HCT116 (cell line): ENCODE measurements at regions not wholly inside any gene's neighbourhood (a gene's known extent, or its start where the extent isn't known, plus 50 kb on each side); places are given as distances from the start of the nearest gene placed in this dataset.

ENCODE experiments used
- ATAC-seq: fragments of 200-7000 bp; cut with Tn5 transposase; 2 replicates; pipeline ENCODE4 v1.9.1; 2020; ENCODE audit warnings: mild to moderate bottlenecking, moderate library complexity
- BruUV-seq: library from RNA; stranded (reverse); fragments of 400-500 nt; replicated peaks from 2 replicates; lab custom pipeline; 2021; lab: Mats Ljungman, UMichigan
- CTCF ChIA-PET: fragments of 300-600 bp; sonication (Branson Sonifier 250); formaldehyde crosslinking; loops from one replicate; lab custom pipeline; 2021; ENCODE audit warnings: antibody characterized with exemption; lab: Charles Lee
- POLR2A ChIA-PET: fragments of 300-600, 350-600 bp; sonication (Branson Sonifier 250); formaldehyde crosslinking; loops from one replicate; lab custom pipeline; 2021; ENCODE audit warnings: antibody characterized with exemption; lab: Charles Lee
- RAD21 ChIA-PET, 2 experiments: fragments of 300-600 bp; sonication (Branson Sonifier 250); formaldehyde crosslinking; loops; one replicate each; lab custom pipeline; 2023; ENCODE audit warnings: low total read pairs in 2 of 2; ENCODE audit not compliant: uncharacterized antibody in 2 of 2, unreplicated experiment in 2 of 2, low non-redundant PET in 1 of 2; lab: Charles Lee
- DNase-seq: peaks from one replicate; pipeline ENCODE4 v3.0.0-alpha.2; 2010; ENCODE audit warnings: low read depth, low spot score
- H2AFZ ChIP-seq: fragments of 200-600 bp; shearing (Covaris generic), sonication (generic); 2 replicates; pipeline ENCODE4 v1.6.1; 2017; ENCODE audit warnings: low read depth, mixed run types, mixed read lengths, antibody characterized with exemption, low read length; ENCODE audit not compliant: poor library complexity, severe bottlenecking
- H3K27ac ChIP-seq: 2 replicates; pipeline ENCODE4 v1.5.1; 2012; ENCODE audit warnings: low read depth, low read length
- H3K27me3 ChIP-seq: fragments of 200-600 bp; sonication (generic); 2 replicates; pipeline ENCODE4 v1.6.1; 2016; ENCODE audit warnings: mixed run types, low read length, mixed read lengths; ENCODE audit not compliant: insufficient read depth
- H3K36me3 ChIP-seq, 2 experiments: fragments of 200-500 bp in 1 of 2; fragments of 200-600 bp in 1 of 2; sonication (Bioruptor generic) in 1 of 2; sonication (generic) in 1 of 2; 2 replicates each; pipeline versions ENCODE4 v1.5.1 to v1.6.1; 2014 to 2016; ENCODE audit warnings: low read length in 2 of 2, inconsistent platforms in 1 of 2, mixed read lengths in 1 of 2, mixed run types in 1 of 2; ENCODE audit not compliant: insufficient read depth in 2 of 2, control insufficient read depth in 1 of 2
- H3K4me1 ChIP-seq, 2 experiments: fragments of 200-600 bp in 1 of 2; sonication (generic) in 1 of 2; 2 replicates each; pipeline versions ENCODE4 v1.5.1 to v1.6.1; 2012 to 2017; ENCODE audit warnings: low read length in 2 of 2, inconsistent platforms in 1 of 2, mild to moderate bottlenecking in 1 of 2, mixed read lengths in 1 of 2, mixed run types in 1 of 2, moderate library complexity in 1 of 2; ENCODE audit not compliant: insufficient read depth in 2 of 2, control insufficient read depth in 1 of 2
- H3K4me2 ChIP-seq: fragments of 200-600 bp; sonication (generic); 2 replicates; pipeline ENCODE4 v1.6.1; 2017; ENCODE audit warnings: mixed run types, low read length, mixed read lengths
- H3K4me3 ChIP-seq, 2 experiments: fragments of 200-600 bp in 1 of 2; sonication (generic) in 1 of 2; replicated peaks in 1 of 2; 2 replicates each; pipeline ENCODE4 v1.5.1; 2011 to 2016; ENCODE audit warnings: low read length in 2 of 2, control low read depth in 1 of 2, low read depth in 1 of 2, mild to moderate bottlenecking in 1 of 2, mixed read lengths in 1 of 2, mixed run types in 1 of 2
- H3K79me2 ChIP-seq: fragments of 200-600 bp; sonication (generic); 2 replicates; pipeline ENCODE4 v1.6.1; 2017; ENCODE audit warnings: mild to moderate bottlenecking, mixed run types, low read length, moderate library complexity, mixed read lengths; ENCODE audit not compliant: insufficient read depth
- H3K9ac ChIP-seq: fragments of 200-600 bp; sonication (generic); 2 replicates; pipeline ENCODE4 v1.6.1; 2016; ENCODE audit warnings: low read length, mixed read lengths
- H3K9me2 ChIP-seq: fragments of 200-600 bp; sonication (generic), shearing (Covaris generic); 2 replicates; pipeline ENCODE4 v1.6.1; 2017; ENCODE audit warnings: mixed run types, mild to moderate bottlenecking, moderate library complexity; ENCODE audit not compliant: insufficient read depth
- H3K9me3 ChIP-seq, 2 experiments: fragments of 200-500 bp in 1 of 2; fragments of 200-600 bp in 1 of 2; sonication (Bioruptor generic) in 1 of 2; sonication (generic) in 1 of 2; 2 replicates each; pipeline ENCODE4 v1.6.1; 2014 to 2017; ENCODE audit warnings: low read length in 2 of 2, mixed read lengths in 2 of 2, inconsistent platforms in 1 of 2, low read depth in 1 of 2, mild to moderate bottlenecking in 1 of 2, mixed run types in 1 of 2, moderate library complexity in 1 of 2; ENCODE audit not compliant: control insufficient read depth in 1 of 2, insufficient read depth in 1 of 2
- H4K20me1 ChIP-seq: fragments of 200-600 bp; sonication (generic), shearing (Covaris generic); 2 replicates; pipeline ENCODE4 v1.6.1; 2017; ENCODE audit warnings: mixed run types, mild to moderate bottlenecking, moderate library complexity; ENCODE audit not compliant: insufficient read depth
- ATF3 ChIP-seq: IDR thresholded peaks from 2 replicates; pipeline ENCODE4 v1.6.1; 2012
- EGR1 ChIP-seq: IDR thresholded peaks from 2 replicates; pipeline ENCODE4 v1.6.1; 2012; ENCODE audit warnings: low read depth
- FOSL1 ChIP-seq: IDR thresholded peaks from 2 replicates; pipeline ENCODE4 v1.6.1; 2012; ENCODE audit warnings: low read depth
- JUND ChIP-seq: IDR thresholded peaks from 2 replicates; pipeline ENCODE4 v1.6.1; 2012
- SIN3A ChIP-seq: IDR thresholded peaks from 2 replicates; pipeline ENCODE4 v1.6.1; 2012; ENCODE audit warnings: low read depth
- TCF7L2 ChIP-seq: IDR thresholded peaks from 2 replicates; pipeline ENCODE4 v1.7.0; 2011; ENCODE audit warnings: borderline replicate concordance, inconsistent platforms; ENCODE audit not compliant: insufficient read depth, insufficient read length; ENCODE audit errors: extremely low read depth
- YY1 ChIP-seq: IDR thresholded peaks from 2 replicates; pipeline ENCODE4 v1.6.1; 2011; ENCODE audit warnings: low read length, low read depth, moderate library complexity, mild to moderate bottlenecking; ENCODE audit not compliant: insufficient replicate concordance; ENCODE audit errors: extremely low read depth
- intact Hi-C: fragments of 100-400 bp; cut with micrococcal nuclease; formaldehyde crosslinking; loops from 2 replicates; pipeline ENCODE4 v1.10.0; 2022
- TF ChIP-seq, protein P1 (sequence below): IDR thresholded peaks from 2 replicates; pipeline ENCODE4 v1.6.1; 2012; ENCODE audit warnings: low read depth
- TF ChIP-seq, protein P2 (sequence below): IDR thresholded peaks from 2 replicates; pipeline ENCODE4 v1.6.1; 2012

- no TSS peak for BruUV-seq
- DNase-seq (no peak), ATAC-seq (no peak)
- intact Hi-C loops: no loop called here
- Histone ChIP-seq H3K9me2 (no peaks in the 10 kb centered on the region), H3K9ac (no peak overlapping the region), H3K4me2 (no peak overlapping the region), H2AFZ (no peak overlapping the region), H3K36me3 (no peaks in the 10 kb centered on the region), H3K27ac (no peak overlapping the region), H3K4me1 (no peaks in the 10 kb centered on the region), H4K20me1 (no peaks in the 10 kb centered on the region), H3K9me3 (no peaks in the 10 kb centered on the region), H3K79me2 (no peaks in the 10 kb centered on the region), H3K27me3 (no peaks in the 10 kb centered on the region), H3K4me3 (no peak overlapping the region)
- TF ChIP-seq EGR1: no peak
- TF ChIP-seq SIN3A: no peak
- TF ChIP-seq, protein P1, sequence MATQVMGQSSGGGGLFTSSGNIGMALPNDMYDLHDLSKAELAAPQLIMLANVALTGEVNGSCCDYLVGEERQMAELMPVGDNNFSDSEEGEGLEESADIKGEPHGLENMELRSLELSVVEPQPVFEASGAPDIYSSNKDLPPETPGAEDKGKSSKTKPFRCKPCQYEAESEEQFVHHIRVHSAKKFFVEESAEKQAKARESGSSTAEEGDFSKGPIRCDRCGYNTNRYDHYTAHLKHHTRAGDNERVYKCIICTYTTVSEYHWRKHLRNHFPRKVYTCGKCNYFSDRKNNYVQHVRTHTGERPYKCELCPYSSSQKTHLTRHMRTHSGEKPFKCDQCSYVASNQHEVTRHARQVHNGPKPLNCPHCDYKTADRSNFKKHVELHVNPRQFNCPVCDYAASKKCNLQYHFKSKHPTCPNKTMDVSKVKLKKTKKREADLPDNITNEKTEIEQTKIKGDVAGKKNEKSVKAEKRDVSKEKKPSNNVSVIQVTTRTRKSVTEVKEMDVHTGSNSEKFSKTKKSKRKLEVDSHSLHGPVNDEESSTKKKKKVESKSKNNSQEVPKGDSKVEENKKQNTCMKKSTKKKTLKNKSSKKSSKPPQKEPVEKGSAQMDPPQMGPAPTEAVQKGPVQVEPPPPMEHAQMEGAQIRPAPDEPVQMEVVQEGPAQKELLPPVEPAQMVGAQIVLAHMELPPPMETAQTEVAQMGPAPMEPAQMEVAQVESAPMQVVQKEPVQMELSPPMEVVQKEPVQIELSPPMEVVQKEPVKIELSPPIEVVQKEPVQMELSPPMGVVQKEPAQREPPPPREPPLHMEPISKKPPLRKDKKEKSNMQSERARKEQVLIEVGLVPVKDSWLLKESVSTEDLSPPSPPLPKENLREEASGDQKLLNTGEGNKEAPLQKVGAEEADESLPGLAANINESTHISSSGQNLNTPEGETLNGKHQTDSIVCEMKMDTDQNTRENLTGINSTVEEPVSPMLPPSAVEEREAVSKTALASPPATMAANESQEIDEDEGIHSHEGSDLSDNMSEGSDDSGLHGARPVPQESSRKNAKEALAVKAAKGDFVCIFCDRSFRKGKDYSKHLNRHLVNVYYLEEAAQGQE: no peak
- TF ChIP-seq ATF3: no peak
- TF ChIP-seq, protein P2, sequence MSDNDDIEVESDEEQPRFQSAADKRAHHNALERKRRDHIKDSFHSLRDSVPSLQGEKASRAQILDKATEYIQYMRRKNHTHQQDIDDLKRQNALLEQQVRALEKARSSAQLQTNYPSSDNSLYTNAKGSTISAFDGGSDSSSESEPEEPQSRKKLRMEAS: no peak
- no peak for TF ChIP-seq JUND
- TF ChIP-seq FOSL1: no peak
- TF ChIP-seq TCF7L2: no peak
- TF ChIP-seq YY1: no peak
- ChIA-PET POLR2A (no interaction called here), CTCF (no interaction called here), RAD21 (no interaction called here)
Measured at GRCh38 chr5:101811466-101811865, 484.6 kb downstream of the SLCO4C1 start.
